Brain microvascular endothelial cell (primary cell): ENCODE measurements at regions not wholly inside any gene's neighbourhood (a gene's known extent, or its start where the extent isn't known, plus 50 kb on each side); places are given as distances from the start of the nearest gene placed in this dataset.

Experiments used
- DNase-seq: peaks from one replicate; pipeline ENCODE4 v3.0.0-alpha.2; 2020
- H3K27ac ChIP-seq: fragments of 250-450 bp; sonication (Bioruptor Pico); 2 replicates; pipeline ENCODE4 v1.5.1; 2020; ENCODE audit warnings: mild to moderate bottlenecking, moderate library complexity
- H3K27me3 ChIP-seq: fragments of 250-450 bp; sonication (Bioruptor Pico); replicated peaks from 2 replicates; pipeline ENCODE4 v1.5.1; 2020; ENCODE audit warnings: mild to moderate bottlenecking
- H3K36me3 ChIP-seq: fragments of 250-450 bp; sonication (Bioruptor Pico); replicated peaks from 2 replicates; pipeline ENCODE4 v1.5.1; 2020; ENCODE audit warnings: mild to moderate bottlenecking
- H3K4me3 ChIP-seq: 2 replicates; pipeline ENCODE4 v1.5.1; 2011; ENCODE audit warnings: low read depth, mild to moderate bottlenecking, control low read depth, low read length, moderate library complexity
- in situ Hi-C: cut with HindIII; loops from 2 replicates; pipeline ENCODE4 v1.10.0; 2017; ENCODE audit warnings: low sequenced_read_pairs, low pct_ligation_motif_present
- TF ChIP-seq, protein P1 (sequence below): IDR thresholded peaks from 2 replicates; pipeline ENCODE4 v1.5.1; 2011; ENCODE audit warnings: low read depth, mild to moderate bottlenecking, moderate library complexity, low read length, control low read depth, inconsistent platforms; ENCODE audit errors: missing control alignments

DNA sequence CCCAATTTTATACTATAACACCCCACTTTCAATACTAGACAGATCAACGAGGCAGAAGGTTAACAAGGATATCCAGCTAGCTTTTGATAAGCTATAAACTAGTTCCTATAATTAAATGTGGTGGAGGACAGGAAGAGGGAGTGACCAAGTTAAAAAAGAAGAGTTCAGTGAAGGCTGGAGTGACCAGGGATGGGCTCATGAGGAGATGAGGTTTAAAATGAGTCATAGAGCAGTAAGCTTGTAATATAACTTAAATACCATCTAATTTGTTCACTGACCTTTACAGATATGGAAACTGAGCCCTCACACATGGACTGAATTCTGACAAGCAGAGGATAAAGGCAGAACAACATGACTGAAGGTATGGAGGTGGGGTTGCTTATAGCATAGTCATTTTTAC is 284.5 kb downstream of the SPATA31D1 start:
- no peaks in the 10 kb centered on the region for H3K36me3 ChIP-seq
- TF ChIP-seq, protein P1, sequence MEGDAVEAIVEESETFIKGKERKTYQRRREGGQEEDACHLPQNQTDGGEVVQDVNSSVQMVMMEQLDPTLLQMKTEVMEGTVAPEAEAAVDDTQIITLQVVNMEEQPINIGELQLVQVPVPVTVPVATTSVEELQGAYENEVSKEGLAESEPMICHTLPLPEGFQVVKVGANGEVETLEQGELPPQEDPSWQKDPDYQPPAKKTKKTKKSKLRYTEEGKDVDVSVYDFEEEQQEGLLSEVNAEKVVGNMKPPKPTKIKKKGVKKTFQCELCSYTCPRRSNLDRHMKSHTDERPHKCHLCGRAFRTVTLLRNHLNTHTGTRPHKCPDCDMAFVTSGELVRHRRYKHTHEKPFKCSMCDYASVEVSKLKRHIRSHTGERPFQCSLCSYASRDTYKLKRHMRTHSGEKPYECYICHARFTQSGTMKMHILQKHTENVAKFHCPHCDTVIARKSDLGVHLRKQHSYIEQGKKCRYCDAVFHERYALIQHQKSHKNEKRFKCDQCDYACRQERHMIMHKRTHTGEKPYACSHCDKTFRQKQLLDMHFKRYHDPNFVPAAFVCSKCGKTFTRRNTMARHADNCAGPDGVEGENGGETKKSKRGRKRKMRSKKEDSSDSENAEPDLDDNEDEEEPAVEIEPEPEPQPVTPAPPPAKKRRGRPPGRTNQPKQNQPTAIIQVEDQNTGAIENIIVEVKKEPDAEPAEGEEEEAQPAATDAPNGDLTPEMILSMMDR = no peak
- no peak overlapping the region for H3K4me3 ChIP-seq
- H3K27ac ChIP-seq = no peak overlapping the region
- in situ Hi-C loops = no loop called here
- no peaks in the 10 kb centered on the region for H3K27me3 ChIP-seq
- DNase-seq = peak; percentile 17

DNA sequence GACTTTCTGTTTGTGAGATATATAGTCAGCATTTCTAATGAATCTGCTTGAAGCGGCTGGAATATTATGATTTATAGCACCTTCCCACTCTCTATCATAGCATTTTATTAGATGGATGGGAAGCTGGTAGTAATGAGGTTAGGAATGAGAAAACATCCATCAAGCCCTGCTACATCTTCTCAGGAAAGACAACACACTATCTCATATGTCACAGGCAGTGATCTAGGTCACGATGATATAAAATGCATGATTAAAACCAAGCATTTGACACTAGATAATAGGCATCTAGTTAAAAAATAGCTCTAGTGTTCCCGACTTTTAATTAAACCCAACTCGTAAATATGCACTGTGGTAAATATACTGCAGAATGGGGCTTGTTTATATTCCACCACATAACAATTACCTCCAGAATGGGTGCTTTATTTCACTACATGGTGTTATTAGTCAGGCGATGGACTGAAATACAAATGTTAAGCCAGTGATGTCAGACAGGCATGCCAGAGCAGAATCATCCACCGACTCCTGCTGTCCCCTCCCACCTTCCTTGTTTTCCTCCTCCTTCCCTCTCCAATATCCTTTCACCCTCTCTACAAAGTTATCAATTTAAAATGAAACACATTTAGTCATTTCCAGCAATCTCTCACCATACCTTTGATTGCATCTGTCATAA is 286.8 kb downstream of the SPATA31D1 start:
- H3K4me3 ChIP-seq = no peak overlapping the region
- no peaks in the 10 kb centered on the region for H3K27me3 ChIP-seq
- in situ Hi-C loops = no loop called here
- H3K27ac ChIP-seq = no peak overlapping the region
- TF ChIP-seq, protein P1 = no peak
- no peak for DNase-seq
- no peaks in the 10 kb centered on the region for H3K36me3 ChIP-seq

DNA sequence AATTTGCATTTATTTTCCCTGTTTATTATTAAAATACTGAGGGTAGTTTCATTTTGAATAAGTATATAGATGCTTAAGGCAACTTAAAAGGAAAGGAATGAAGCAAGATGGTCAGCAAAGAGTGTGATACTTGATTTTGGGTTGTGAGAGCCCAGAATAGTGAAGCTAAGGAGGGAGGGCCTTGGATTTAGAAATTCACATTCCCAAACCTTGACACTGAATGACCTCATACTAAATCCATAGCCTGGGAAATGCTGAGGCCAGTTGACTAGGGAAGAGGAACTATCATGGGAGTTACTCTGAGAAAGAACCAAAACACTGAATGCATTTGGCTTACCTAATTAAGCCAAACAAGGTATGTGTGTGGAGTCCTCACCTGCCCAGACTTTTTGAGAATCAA is 292.5 kb downstream of the SPATA31D1 start:
- no peak overlapping the region for H3K4me3 ChIP-seq
- no peak overlapping the region for H3K27ac ChIP-seq
- TF ChIP-seq, protein P1 = no peak
- no peaks in the 10 kb centered on the region for H3K36me3 ChIP-seq
- in situ Hi-C loops = no loop called here
- DNase-seq = no peak
- H3K27me3 ChIP-seq = no peaks in the 10 kb centered on the region

DNA sequence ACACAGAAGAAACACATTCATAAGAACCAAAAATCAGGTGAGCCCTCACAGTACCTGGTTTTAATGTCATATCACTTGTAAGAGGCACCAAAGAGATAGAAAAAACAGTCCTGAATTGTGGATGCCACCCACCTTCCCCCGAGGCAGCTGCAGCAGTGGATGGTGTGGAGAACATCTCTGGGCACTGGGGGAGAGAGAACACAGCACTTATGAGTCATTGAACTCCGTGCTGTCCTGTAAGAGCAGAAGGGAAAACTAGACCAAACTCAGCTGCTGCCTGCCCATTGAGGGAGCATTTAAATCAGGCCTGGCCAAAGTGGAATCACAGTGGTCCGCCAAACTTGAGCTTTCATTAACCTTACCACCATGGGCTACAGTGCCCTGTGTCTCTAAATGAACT is 296.2 kb downstream of the SPATA31D1 start:
- Histone ChIP-seq H3K27me3 (no peaks in the 10 kb centered on the region), H3K27ac (no peak overlapping the region), H3K4me3 (no peak overlapping the region), H3K36me3 (no peaks in the 10 kb centered on the region)
- in situ Hi-C loops = no loop called here
- TF ChIP-seq, protein P1 = no peak
- no peak for DNase-seq

DNA sequence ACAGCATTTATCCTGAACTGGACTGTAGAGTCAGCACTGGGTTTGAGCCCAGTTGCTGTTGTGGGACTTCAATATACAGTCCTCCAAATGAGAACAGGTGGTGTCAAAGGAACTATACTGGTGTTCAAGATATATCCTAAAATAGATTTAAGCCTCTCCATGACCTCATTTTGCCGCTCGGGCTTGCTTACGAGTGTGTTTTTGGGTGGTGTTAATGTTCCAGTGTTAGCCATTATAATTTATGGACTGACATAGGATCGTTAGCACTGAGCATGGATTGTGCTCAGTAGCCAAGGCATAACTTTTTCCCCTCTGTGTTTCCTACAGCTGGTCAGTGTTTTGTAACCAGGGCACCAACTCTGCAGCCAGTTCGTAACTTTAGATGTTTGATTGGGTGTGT is 306.6 kb downstream of the SPATA31D1 start:
- no peak for DNase-seq
- TF ChIP-seq, protein P1 = no peak
- Histone ChIP-seq H3K36me3 (no peaks in the 10 kb centered on the region), H3K27ac (no peak overlapping the region), H3K27me3 (no peaks in the 10 kb centered on the region), H3K4me3 (no peak overlapping the region)
- in situ Hi-C loops = no loop called here

DNA sequence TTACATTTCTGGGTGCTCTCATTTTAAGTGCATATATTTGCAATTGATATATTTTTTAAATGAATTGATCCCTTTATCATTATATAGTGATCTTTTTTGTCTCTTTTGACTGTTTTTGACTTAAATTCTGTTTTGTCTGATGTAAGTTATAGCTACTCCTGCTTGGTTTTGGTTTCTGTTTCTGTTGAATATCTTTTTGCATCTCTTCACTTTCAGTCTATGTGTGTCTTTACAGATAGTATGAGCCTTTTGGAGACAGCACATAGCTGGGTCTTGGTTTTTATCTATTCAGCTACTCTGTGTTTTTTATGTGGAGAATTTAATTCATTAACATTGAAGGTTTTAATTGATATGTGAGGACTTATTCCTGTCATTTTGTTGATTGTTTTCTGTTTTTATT is 311.3 kb downstream of the SPATA31D1 start:
- no peak for DNase-seq
- H3K36me3 ChIP-seq = no peaks in the 10 kb centered on the region
- no peaks in the 10 kb centered on the region for H3K27me3 ChIP-seq
- H3K27ac ChIP-seq = no peak overlapping the region
- TF ChIP-seq, protein P1 = no peak
- H3K4me3 ChIP-seq = no peak overlapping the region
- in situ Hi-C loops = no loop called here
